ENCODE measurements at regions not wholly inside any gene's neighbourhood (a gene's known extent, or its start where the extent isn't known, plus 50 kb on each side); places are given as distances from the start of the nearest gene placed in this dataset.

DNA sequence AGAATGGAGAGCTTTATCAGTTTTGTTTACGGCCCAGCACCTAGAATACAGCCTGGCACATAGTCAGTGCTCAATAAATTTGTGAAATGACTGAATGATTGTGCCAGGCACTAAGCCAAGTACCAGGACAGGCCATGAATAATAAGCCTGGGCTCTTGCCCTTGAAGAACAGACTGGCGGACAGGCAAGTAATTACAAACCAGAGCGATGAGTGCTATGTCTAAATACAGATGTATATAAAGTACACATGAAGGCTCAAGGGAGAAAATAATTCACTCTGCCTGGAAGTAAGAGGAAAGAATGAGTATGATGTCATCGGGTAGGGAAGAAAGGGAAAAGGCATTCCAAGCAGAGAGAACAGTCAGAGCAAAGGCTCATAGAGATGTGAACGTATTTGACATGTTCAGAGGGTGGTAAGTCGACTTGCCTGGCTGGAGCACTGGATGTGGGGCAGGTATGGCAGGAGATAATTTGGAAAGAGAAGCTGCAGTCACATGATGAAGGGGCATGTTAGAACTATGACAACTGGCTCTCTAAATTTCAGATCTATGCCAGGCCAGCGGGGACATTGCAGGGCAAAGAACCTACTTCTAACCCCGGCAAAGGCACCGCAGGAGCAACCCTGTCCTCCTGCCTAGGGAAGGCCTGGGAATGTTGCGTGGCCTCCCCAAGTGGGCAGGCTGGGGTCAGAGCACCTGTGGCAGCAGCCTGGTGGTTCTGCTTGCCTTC is 94.9 kb upstream of the EPCAM start:
- Mint-ChIP-seq H3K9me3 (ENCODE audit: unreplicated experiment) (no peaks in the 10 kb centered on the region), H3K27ac (ENCODE audit: unreplicated experiment) (no peak overlapping the region), H3K36me3 (ENCODE audit: low read depth, unreplicated experiment) (no peaks in the 10 kb centered on the region), H3K4me1 (ENCODE audit: unreplicated experiment) (peaks cover 17% of the 10 kb centered on the region), H3K4me3 (ENCODE audit: unreplicated experiment) (no peak overlapping the region), H3K27me3 (ENCODE audit: unreplicated experiment) (peaks cover 3% of the 10 kb centered on the region)
- TF ChIP-seq CTCF (IDR thresholded peaks at IDR 0.05; ENCODE audit: unreplicated experiment) = no peak
- DNase-seq (ENCODE audit: low spot score) = no peak

GRCh38 chr2:47272905-47273758 is 96.0 kb upstream of the EPCAM start:
- Mint-ChIP-seq H3K36me3 (ENCODE audit: low read depth, unreplicated experiment) (no peaks in the 10 kb centered on the region), H3K4me3 (ENCODE audit: unreplicated experiment) (no peak overlapping the region), H3K4me1 (ENCODE audit: unreplicated experiment) (peaks cover 17% of the 10 kb centered on the region), H3K27me3 (ENCODE audit: unreplicated experiment) (peaks cover 3% of the 10 kb centered on the region), H3K9me3 (ENCODE audit: unreplicated experiment) (no peaks in the 10 kb centered on the region), H3K27ac (ENCODE audit: unreplicated experiment) (no peak overlapping the region)
- DNase-seq (ENCODE audit: low spot score) = no peak
- no peak for TF ChIP-seq CTCF (IDR thresholded peaks at IDR 0.05; ENCODE audit: unreplicated experiment)

- H3K36me3 Mint-ChIP-seq (ENCODE audit: low read depth, unreplicated experiment) = no peaks in the 10 kb centered on the region
- H3K9me3 Mint-ChIP-seq (ENCODE audit: unreplicated experiment) = no peaks in the 10 kb centered on the region
- no peak overlapping the region for H3K4me3 Mint-ChIP-seq (ENCODE audit: unreplicated experiment)
- H3K27me3 Mint-ChIP-seq (ENCODE audit: unreplicated experiment) = peaks cover 3% of the 10 kb centered on the region
- TF ChIP-seq CTCF (IDR thresholded peaks at IDR 0.05; ENCODE audit: unreplicated experiment) = peak; percentile 99
- H3K4me1 Mint-ChIP-seq (ENCODE audit: unreplicated experiment) = peaks cover 17% of the 10 kb centered on the region
- no peak overlapping the region for H3K27ac Mint-ChIP-seq (ENCODE audit: unreplicated experiment)
- DNase-seq (ENCODE audit: low spot score) = peak; percentile 74
Measured at GRCh38 chr2:47272031-47272864, 95.9 kb upstream of the CALM2 start.

DNA sequence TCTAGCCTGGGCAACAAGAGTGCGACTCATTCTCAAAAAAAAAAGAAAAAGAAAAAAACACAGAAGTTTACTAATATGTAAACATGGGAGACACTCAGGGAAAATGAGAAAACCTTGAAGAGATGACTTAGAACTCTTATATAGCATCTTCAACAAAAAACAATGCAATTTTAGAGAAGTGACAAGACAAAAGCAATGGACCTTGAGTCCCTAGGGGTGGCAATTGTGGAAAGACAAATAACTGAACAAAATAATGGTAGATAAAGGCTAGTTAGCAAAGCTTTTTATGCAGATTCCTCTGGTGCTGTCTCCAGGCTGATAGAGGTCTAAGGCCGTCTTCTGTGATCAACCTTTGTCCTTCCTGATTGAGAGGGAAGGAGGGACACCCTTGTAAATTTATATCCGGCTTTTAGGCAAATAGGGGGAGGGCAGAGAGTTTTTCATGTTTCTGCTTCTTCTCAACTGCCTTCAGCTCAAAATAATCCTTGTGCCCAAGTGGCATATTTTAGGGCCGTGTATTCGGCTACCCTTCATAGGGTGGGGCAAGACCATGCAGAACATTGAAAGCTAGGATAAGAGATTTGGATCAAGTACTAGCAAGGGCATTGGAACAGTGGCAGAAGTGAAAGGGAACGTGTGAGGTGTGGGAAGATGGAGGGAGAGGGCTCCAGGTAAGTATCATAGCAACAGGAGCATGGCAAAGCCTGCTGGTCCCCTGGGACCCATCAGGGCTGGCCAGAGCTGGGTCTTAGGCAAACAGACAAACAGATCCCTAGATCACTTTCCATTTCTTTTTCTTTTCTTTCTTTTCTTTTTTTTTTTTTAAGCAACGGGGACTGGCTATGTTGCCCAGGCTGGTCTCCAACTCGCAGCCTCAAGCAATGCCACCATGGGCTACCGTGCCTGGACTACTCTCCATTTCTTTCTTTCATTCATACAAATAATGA is 95.0 kb upstream of the CALM2 start:
- Mint-ChIP-seq H3K27me3 (ENCODE audit: unreplicated experiment) (peaks cover 3% of the 10 kb centered on the region), H3K4me3 (ENCODE audit: unreplicated experiment) (no peak overlapping the region), H3K27ac (ENCODE audit: unreplicated experiment) (no peak overlapping the region), H3K4me1 (ENCODE audit: unreplicated experiment) (peaks cover 17% of the 10 kb centered on the region), H3K9me3 (ENCODE audit: unreplicated experiment) (no peaks in the 10 kb centered on the region), H3K36me3 (ENCODE audit: low read depth, unreplicated experiment) (no peaks in the 10 kb centered on the region)
- TF ChIP-seq CTCF (IDR thresholded peaks at IDR 0.05; ENCODE audit: unreplicated experiment) = no peak
- DNase-seq (ENCODE audit: low spot score) = no peak

All from endothelial cell (in vitro differentiated cells).